ENCODE measurements at regions not wholly inside any gene's neighbourhood (a gene's known extent, or its start where the extent isn't known, plus 50 kb on each side); places are given as distances from the start of the nearest gene placed in this dataset.

- Histone ChIP-seq H3K9ac (ENCODE audit: low read length) (no peak overlapping the region), H3K4me2 (ENCODE audit: low read length) (no peak overlapping the region), H4K20me1 (ENCODE audit: insufficient read depth) (no peaks in the 10 kb centered on the region), H2AFZ (ENCODE audit: low read depth, low read length, poor library complexity, severe bottlenecking) (no peak overlapping the region), H3K27me3 (ENCODE audit: insufficient read depth, low read length) (no peaks in the 10 kb centered on the region), H3K4me3 (replicated peaks in 1 of 2; ENCODE audit: low read depth in 1 of 2, low read length in 2 of 2) (no peak overlapping the region), H3K36me3 (ENCODE audit: control insufficient read depth in 1 of 2, insufficient read depth in 2 of 2, low read length in 2 of 2) (no peaks in the 10 kb centered on the region), H3K4me1 (ENCODE audit: control insufficient read depth in 1 of 2, insufficient read depth in 2 of 2, low read length in 2 of 2) (no peaks in the 10 kb centered on the region), H3K27ac (ENCODE audit: low read depth, low read length) (no peak overlapping the region), H3K9me3 (ENCODE audit: control insufficient read depth in 1 of 2, insufficient read depth in 1 of 2, low read depth in 1 of 2, low read length in 2 of 2) (no peaks in the 10 kb centered on the region), H3K9me2 (ENCODE audit: insufficient read depth) (no peaks in the 10 kb centered on the region), H3K79me2 (ENCODE audit: insufficient read depth, low read length) (no peaks in the 10 kb centered on the region)
- TF ChIP-seq ATF3 (IDR thresholded peaks at IDR 0.05) (no peak), REST (IDR thresholded peaks at IDR 0.05; ENCODE audit: low read depth) (no peak), TCF7L2 (IDR thresholded peaks at IDR 0.05; ENCODE audit: borderline replicate concordance, extremely low read depth, insufficient read depth, insufficient read length) (no peak), POLR2AphosphoS5 (IDR thresholded peaks at IDR 0.05; ENCODE audit: low read depth, low read length) (no peak), ELF1 (IDR thresholded peaks at IDR 0.05; ENCODE audit: borderline replicate concordance, low read depth) (no peak), ZNF274 (IDR thresholded peaks at IDR 0.05; ENCODE audit: low read depth, low read length) (no peak), CTCF (IDR thresholded peaks at IDR 0.05 in 2 of 3, conservative IDR thresholded peaks at IDR 0.05 in 1 of 3; ENCODE audit: borderline replicate concordance in 1 of 3, insufficient read depth in 1 of 3, low read depth in 2 of 3, low read length in 2 of 3) (no peak), RAD21 (IDR thresholded peaks at IDR 0.05; ENCODE audit: low read depth) (no peak), SRF (IDR thresholded peaks at IDR 0.05; ENCODE audit: low read depth) (no peak), ZBTB33 (IDR thresholded peaks at IDR 0.05; ENCODE audit: extremely low read depth, insufficient replicate concordance, low read length) (no peak), EZH2 (IDR thresholded peaks at IDR 0.05) (no peak), FOSL1 (IDR thresholded peaks at IDR 0.05; ENCODE audit: low read depth) (no peak), CBX3 (IDR thresholded peaks at IDR 0.05; ENCODE audit: low read depth) (no peak), ZFX (IDR thresholded peaks at IDR 0.05) (no peak), CEBPB (IDR thresholded peaks at IDR 0.05; ENCODE audit: low read depth) (no peak)
- ATAC-seq (no peak), DNase-seq (ENCODE audit: low read depth, low spot score) (no peak)
- intact Hi-C loops (cut with micrococcal nuclease), result no loop called here
- ChIA-PET CTCF (no interaction called here), POLR2A (no interaction called here), RAD21 (ENCODE audit: low non-redundant PET in 1 of 2, low total read pairs in 2 of 2, uncharacterized antibody in 2 of 2, unreplicated experiment in 2 of 2) (no interaction called here)
- no TSS peak for BruUV-seq (replicated peaks)
Measured at GRCh38 chr7:47038621-47039020, 543.3 kb downstream of the TNS3 start.
